HG03045 (cell line): ENCODE measurements at regions not wholly inside any gene's neighbourhood (a gene's known extent, or its start where the extent isn't known, plus 50 kb on each side); places are given as distances from the start of the nearest gene placed in this dataset.
"Not testable (repeated sequence)": the region's sequence is repeated elsewhere in the genome, so short reads cannot be mapped to it uniquely, and the experiment has no call there.

Experiments
- ATAC-seq: cut with Tn5 transposase; IDR thresholded peaks from one replicate; pipeline ENCODE4 v1.9.1; 2021; ENCODE audit warnings: mild to moderate bottlenecking, moderate library complexity; ENCODE audit not compliant: unreplicated experiment

DNA sequence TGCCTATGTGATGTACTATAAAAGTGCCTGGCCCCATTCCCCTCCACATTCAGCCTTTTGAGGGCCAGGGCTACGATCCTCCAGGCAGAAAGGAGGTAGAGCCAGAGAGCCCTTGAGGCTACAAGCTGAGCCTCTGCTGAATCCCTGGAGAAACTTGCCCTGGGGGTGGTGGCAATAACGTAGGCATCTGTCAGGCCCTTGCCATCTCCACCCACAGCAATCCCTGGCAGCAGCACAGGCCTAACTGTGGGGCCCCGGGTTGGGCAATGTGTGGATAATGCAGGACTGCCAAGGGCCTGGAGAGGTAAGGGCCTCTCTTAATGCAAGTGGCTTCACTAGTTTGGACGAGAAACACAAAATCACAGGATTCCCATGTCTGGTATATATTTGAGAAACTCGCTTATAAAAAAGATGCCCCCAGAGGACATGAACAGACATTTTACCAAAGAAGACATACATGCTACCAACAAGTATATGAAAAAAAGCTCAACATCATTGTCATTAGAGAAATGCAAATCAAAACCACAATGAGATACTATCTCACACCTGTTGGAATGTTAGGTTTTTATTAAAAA, 99.0 kb downstream of the QRSL1 start:
- no peak for ATAC-seq

DNA sequence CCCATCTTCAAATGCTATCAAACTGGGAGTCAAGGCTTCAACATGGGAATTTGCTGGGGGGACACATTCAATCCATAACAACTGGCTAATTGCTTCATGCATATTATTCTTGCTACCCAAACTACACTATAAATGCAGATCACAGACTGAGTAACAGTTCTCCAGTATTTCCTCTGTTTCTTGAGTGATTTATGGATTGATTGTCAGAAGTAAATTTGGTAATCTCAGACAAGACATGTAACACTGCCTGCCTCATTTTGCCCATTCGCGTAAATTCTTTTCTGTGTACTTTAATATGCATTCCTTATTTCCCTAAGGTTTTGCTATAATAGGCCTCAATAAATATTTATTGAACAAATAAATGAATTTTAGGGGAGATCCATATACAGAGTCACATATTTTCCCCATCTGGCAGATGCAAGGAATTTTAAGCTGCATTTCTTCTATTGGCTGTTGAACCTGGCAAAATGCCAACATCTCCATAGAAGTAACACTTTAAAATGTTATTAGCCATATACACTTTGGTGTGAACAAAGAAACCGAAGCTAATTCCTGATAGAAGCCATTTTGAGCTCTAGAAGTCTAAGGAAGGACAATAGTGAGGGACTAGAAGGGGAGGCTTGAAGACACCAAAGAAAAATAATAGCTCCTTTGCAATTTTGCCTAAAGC, 98.2 kb downstream of the QRSL1 start:
- no peak for ATAC-seq

DNA sequence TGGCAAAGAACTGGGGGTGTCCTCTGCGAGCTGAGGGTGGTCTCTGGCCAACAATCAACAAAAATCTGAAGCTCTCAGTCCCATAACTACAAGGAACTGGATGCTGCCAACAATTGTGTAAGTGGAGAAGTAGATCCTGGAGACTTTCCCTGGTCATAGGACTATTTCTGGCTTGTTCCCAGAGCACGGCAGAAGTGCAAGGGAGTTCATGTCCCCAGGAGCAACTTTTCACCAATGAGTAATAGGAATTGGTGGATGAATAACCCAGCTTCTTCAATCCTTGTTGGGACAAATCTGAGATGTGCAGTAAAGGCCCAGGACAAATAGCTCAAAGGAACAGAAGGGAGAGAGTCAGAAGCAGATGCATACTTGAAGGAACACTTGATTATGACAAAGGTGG, 95.5 kb downstream of the QRSL1 start:
- ATAC-seq: no peak

DNA sequence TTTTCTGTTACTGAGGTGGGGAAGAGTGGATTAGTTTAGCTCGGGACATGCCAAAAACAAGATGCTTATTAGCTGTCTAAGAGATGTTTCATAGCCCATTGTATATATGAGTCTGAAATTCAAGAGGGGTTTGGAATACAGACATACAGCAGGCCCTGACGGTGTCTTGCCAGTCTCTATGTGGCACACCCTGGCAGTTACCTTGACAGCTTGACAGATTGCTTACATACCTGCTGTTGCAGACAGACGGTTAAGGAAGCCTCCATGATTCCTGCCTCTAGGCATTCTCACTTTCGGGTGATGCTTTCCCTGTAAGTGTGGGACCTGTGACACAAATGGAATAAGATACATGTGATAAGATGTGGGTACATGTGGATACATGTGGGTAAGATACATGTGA, 95.0 kb downstream of the QRSL1 start:
- ATAC-seq: no peak

DNA sequence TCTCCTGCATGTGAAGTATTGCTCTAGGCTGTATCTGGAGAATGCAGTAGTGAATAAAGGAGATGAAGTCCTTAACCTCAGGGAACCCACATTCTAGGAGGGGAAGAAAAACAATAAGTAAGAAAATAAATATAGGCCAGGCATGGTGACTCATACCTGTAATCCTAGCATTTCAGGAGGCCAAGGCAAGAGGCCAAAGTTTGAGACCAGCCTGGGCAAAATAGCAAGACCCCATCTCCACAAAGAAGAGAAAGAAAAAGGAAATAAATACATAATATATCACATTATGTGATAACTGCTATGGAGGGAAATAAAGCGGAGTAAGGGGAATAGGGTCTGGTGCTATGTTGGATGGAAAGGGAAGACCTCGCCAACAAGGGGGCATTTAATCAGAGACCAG, 94.0 kb downstream of the QRSL1 start:
- ATAC-seq: not testable (repeated sequence)

DNA sequence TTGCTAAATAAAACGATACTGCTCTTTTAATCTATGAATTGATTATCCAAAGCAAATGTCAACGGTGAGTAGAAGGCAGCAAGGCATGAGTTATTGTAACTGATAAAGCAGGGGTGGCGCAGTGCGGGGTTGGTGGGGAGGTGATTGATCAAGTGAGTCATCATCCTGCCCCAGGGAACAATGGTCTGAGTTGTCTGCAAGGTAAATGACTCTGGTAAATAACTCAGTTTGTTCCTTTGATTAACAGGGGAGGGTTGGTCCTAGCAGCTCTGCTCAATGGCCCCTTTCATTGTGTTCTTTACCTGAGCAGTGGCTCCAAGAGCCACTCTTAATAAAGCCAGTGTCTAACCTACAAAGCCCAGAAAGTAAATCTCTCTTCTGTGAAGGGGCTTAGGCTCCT, 91.8 kb downstream of the QRSL1 start:
- ATAC-seq: not testable (repeated sequence)
